GM19043 (cell line): ENCODE measurements at regions not wholly inside any gene's neighbourhood (a gene's known extent, or its start where the extent isn't known, plus 50 kb on each side); places are given as distances from the start of the nearest gene placed in this dataset.

Experiments
- ATAC-seq: cut with Tn5 transposase; IDR thresholded peaks from one replicate; pipeline ENCODE4 v1.9.1; 2021; ENCODE audit warnings: low read depth; ENCODE audit not compliant: unreplicated experiment

DNA sequence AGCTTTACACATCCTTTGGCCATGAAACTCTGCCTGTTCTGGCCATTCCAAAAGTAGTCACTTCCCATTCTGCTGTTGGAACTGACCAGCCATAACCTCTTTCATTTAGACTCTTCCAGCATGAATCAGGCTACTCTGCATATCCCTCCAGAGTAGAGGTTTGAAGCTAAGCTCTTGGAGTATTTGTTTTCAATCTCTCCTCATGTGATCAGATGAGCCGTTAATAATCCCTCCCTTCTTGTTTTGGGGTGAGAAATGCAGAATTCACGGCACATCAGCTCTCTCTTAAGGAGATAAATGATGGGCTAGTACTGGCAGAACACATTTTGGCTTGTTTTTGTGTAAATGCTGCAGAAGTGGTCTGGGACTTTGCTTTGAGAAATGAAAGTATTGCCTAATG lies 519.9 kb downstream of the PCDH17 start:
- ATAC-seq: no peak

- no peak for ATAC-seq
These were observed 529.4 kb downstream of the PCDH17 start for GRCh38 chr13:58160980-58161379.

DNA sequence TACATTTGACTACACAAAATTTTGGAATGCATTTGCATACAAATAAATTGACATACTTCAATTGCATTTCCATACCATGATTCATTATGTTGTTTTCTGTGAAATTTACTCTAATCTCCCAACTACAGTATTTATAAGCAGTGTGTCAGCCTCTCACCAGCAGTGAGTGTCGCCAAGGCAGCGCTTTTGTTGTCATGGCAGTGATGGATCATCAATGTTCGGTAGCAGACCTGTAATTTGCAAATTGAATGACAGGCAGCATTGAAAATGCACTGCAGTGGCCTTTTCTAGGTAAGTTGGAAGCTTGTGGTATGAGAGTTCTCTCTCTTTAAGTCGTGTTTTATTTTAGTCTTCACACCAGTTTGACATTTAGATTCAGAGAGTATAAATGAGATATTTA lies 534.1 kb downstream of the PCDH17 start:
- no peak for ATAC-seq

DNA sequence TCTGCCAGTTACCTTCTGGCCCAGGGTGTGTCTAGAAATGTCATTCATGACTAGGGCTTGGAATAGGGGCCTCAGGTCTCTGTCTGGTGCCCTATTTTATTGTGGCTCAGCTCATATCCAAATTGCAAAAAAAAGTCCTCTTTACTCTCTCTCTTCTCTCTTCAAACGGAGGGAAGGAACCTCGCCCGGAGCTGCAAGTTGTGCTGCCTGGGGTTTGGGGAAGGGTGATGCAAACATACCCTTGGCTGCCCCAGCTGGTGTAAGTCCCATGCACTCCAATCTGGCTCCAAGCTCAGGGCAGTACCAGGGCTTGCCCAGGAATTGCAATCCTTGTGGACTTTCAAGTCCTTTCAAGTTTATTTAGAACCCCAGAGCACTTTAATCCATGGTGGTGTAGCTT lies 549.6 kb downstream of the PCDH17 start:
- ATAC-seq: no peak

DNA sequence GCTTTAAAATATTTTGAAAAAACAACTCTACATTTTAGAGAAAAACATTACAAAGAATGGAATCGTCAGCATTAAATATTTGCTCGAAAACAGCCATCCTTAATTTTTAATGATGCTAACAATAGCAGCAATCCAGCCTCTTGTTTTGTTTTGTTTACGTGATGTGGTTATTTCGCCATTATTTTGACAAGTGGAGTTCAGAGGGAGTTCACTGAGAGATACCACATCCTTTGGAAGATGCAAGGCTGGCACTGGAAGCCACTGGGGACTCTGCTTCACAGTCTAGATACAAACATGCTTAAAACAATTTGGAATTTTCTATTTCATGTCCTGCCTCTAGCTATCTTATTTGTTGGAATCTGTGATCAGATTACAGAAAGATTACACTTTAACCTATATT lies 556.3 kb downstream of the PCDH17 start:
- no peak for ATAC-seq

GRCh38 chr13:58190577-58190976 lies 559.0 kb downstream of the PCDH17 start:
- no peak for ATAC-seq

- no peak for ATAC-seq
These were observed 560.2 kb downstream of the PCDH17 start for GRCh38 chr13:58191754-58192153.

- ATAC-seq: no peak
These were observed 570.6 kb downstream of the PCDH17 start for GRCh38 chr13:58202099-58202498.

DNA sequence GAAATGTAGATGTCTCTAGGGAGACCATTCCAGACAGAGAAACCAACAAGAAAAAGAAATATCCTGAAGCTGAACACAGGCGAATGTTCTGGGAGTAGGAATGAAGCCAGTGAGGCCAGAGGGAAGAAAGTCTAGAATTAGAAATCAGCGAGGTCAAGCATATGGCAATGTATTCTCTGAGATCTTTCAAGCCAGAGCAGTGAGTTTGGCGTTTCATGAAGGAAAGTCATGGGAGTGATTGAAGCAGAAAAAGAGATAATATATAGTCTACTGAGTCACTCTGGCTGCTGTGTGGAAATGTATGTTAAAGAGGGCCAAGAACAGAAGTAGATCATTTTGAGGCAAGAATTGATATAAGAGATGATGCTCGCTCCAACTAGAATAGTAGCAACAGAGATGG lies 576.0 kb downstream of the PCDH17 start:
- no peak for ATAC-seq

DNA sequence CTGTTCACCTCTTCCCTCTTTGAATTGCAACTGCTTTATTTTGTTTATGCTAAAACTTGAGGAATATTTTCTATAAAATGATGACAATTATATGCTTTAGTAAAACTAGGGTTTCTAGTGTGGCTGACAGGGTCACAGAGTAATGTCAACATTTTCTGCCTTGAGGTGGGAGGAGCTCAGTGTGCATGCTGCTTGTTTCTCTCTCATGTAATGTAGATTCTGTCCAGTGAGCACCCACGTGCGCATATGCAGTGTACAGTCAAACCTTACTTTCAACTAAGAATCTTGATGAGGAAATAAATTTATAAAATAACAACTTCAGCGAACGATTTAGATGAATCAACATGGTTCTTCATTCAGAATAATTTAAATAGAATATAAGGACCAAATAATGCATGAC lies 603.9 kb downstream of the PCDH17 start:
- ATAC-seq: no peak

GRCh38 chr13:58238972-58239773 lies 607.6 kb downstream of the PCDH17 start:
- ATAC-seq: no peak

DNA sequence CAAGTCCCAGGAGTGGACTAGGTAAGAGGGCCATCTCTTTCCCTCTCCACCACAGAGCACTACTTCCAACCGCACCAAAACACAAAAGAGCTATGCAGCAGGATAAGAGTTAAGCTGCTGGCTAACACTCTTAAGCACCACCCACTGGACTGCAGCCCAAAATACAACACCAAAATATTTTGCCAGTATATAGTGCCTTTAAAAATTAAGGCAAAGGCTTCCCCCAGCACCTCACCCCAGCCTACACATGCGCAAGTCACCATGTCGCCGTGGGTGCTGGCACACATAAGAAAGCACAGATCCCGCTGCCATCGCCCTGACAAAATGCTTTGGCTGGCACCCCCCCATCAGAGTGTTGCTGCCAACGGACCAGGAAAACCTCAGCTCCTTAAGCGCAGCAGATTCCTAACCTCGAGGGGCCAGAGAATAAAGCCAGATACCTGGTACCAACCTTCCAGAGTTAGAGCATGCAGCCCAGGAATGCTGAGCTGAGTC lies 608.3 kb downstream of the PCDH17 start:
- no peak for ATAC-seq

GRCh38 chr13:58247080-58247479 lies 615.5 kb downstream of the PCDH17 start:
- ATAC-seq: no peak

DNA sequence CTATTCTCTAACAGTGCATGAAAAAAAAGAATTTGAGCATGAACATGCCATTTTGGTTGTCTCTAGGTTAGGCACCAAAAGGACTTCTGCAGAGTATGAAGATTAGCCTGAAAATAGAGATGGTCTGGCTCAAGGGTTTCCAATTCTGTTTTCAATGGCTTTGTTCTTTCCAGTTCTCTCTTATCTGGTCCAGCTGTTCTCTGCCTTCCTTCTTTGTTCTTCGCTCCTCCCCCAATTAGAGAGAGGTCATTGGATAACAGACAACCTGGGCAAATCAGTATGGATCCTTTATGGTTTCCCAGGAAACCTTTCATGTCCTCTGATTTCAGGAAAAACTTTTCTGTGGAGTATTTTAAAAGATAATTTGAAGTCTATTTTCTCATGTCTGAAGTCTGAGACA lies 623.4 kb downstream of the PCDH17 start:
- no peak for ATAC-seq

GRCh38 chr13:58266271-58266670 lies 634.7 kb downstream of the PCDH17 start:
- no peak for ATAC-seq

GRCh38 chr13:58298556-58299135 lies 667.1 kb downstream of the PCDH17 start:
- ATAC-seq: no peak

DNA sequence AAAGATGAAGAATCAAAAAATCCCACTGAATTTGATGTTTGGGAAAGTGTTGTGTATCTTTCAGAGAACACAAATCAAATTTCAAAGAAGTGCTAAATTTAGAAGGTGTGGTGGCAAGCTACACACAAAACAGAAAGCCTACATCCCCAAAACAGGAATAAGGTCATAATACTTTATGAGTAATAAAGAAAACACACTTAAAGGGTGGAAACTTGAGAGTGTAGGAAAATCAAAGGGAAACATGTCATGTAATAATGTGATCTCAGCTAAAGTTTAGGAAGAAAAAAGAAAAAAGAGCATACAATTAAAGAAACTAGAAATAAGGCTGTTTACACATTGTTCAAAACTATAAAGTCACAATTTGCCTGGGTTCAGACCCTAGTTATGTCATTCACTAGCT lies 668.7 kb downstream of the PCDH17 start:
- ATAC-seq: no peak

GRCh38 chr13:58300974-58301681 lies 669.6 kb downstream of the PCDH17 start:
- ATAC-seq: no peak

- no peak for ATAC-seq
These were observed 670.8 kb downstream of the PCDH17 start for GRCh38 chr13:58302349-58302748.

- ATAC-seq: no peak
These were observed 674.5 kb downstream of the PCDH17 start for GRCh38 chr13:58306062-58306461.

DNA sequence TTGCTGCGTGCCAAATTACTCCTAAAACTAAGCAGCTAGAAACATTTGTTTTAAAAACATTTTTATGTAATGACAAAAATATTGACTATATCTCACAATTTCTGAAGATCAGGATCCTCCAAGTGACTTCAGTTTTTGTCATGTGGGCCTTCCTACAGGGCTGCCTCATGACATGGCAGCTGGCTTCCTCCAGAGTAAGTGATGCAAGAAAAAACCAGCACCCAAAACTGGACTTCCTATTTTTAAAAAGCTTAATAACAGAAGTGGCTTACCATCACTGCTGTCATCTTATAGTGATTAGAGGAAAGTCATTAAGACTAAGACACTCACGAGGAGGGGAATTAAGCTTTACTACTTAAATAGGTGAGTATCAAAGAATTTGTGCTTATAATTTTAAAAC lies 681.7 kb downstream of the PCDH17 start:
- no peak for ATAC-seq
